ENCODE measurements at regions not wholly inside any gene's neighbourhood (a gene's known extent, or its start where the extent isn't known, plus 50 kb on each side); places are given as distances from the start of the nearest gene placed in this dataset.

DNA sequence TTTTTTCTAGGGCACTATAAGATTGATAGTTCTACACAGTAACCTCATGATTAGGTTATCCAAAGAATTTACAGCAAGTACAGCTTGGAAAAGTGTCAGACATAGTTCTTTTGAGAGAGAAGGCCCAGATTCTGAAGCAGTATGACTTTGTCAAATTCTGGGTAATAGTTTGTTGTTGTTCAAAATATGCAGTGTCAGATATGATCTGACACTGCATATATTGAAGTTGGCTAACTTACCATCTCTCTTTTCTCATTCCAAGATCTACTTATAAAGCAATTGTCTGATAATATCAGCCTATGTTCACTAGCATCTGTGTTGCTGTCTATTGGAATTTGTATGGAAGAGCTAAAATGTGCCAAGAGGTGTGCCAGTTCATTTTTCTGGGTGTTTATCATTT lies 160.1 kb downstream of the CTH start:
- Histone ChIP-seq H3K4me2 (ENCODE audit: control insufficient read depth, extremely low read depth, insufficient read depth, low read depth, low read length) (no peak overlapping the region), H3K4me3 (ENCODE audit: control insufficient read depth in 2 of 3, extremely low read depth in 1 of 3, insufficient read depth in 2 of 3, low read depth in 1 of 3, low read length in 3 of 3) (no peak overlapping the region), H3K27ac (ENCODE audit: control insufficient read depth, insufficient read depth, low read length) (no peak overlapping the region), H3K79me2 (ENCODE audit: control insufficient read depth, insufficient read depth, low read length) (no peaks in the 10 kb centered on the region), H3K9me1 (ENCODE audit: control insufficient read depth, extremely low read depth, insufficient read depth, low read length) (no peaks in the 10 kb centered on the region), H3K27me3 (ENCODE audit: control insufficient read depth, extremely low read depth, insufficient read depth, low read length) (no peaks in the 10 kb centered on the region), H3K9ac (ENCODE audit: control insufficient read depth, extremely low read depth, insufficient read depth, low read length) (no peak overlapping the region), H2AFZ (ENCODE audit: control insufficient read depth, low read length) (no peak overlapping the region), H3K9me3 (ENCODE audit: control insufficient read depth, low read depth, low read length) (no peaks in the 10 kb centered on the region), H3K36me3 (ENCODE audit: control insufficient read depth in 2 of 2, extremely low read depth in 1 of 2, insufficient read depth in 2 of 2, low read length in 2 of 2) (no peaks in the 10 kb centered on the region), H4K20me1 (ENCODE audit: control insufficient read depth, extremely low read depth, insufficient read depth, low read length) (no peaks in the 10 kb centered on the region), H3K4me1 (ENCODE audit: control insufficient read depth, extremely low read depth, insufficient read depth, low read length) (no peaks in the 10 kb centered on the region)
- TF ChIP-seq EZH2 (IDR thresholded peaks at IDR 0.05; ENCODE audit: low read length) = no peak
- TF ChIP-seq, protein P1, sequence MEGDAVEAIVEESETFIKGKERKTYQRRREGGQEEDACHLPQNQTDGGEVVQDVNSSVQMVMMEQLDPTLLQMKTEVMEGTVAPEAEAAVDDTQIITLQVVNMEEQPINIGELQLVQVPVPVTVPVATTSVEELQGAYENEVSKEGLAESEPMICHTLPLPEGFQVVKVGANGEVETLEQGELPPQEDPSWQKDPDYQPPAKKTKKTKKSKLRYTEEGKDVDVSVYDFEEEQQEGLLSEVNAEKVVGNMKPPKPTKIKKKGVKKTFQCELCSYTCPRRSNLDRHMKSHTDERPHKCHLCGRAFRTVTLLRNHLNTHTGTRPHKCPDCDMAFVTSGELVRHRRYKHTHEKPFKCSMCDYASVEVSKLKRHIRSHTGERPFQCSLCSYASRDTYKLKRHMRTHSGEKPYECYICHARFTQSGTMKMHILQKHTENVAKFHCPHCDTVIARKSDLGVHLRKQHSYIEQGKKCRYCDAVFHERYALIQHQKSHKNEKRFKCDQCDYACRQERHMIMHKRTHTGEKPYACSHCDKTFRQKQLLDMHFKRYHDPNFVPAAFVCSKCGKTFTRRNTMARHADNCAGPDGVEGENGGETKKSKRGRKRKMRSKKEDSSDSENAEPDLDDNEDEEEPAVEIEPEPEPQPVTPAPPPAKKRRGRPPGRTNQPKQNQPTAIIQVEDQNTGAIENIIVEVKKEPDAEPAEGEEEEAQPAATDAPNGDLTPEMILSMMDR (optimal IDR thresholded peaks at IDR 0.05 in 1 of 3, IDR thresholded peaks at IDR 0.05 in 1 of 3, conservative IDR thresholded peaks at IDR 0.05 in 1 of 3; ENCODE audit: extremely low read depth in 1 of 3, insufficient read depth in 2 of 3, low read length in 3 of 3) = no peak
- dilution Hi-C loops (cut with MboI; ENCODE audit: extremely low pct_ligation_motif_present, low sequenced_read_pairs) = no loop called here
- no peak for DNase-seq (ENCODE audit: low read depth, low spot score)
- no peak for FAIRE-seq

DNA sequence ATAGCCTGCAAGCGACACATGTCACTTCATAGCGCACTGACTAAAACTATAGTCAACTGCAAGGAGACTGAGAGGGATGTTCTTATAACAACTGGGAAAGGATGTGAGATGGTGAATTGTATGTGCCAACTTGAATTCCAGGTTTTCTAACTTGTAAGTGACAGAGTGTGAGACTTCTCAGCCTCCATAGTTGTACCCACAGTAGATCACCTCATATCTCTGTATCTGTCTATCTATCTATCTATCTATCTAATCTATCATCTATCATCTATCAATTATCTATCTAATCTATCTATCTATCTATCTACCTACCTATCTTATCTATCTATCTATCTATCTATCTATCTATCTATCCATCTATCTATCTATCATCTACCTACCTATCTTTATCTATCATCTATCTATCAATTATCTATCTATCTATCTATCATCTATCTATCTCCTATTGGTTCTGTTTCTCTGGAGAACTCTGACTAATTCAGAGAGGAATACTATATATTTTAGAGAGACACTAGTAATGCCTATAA lies 162.3 kb downstream of the CTH start:
- H3K27me3 ChIP-seq (ENCODE audit: control insufficient read depth, extremely low read depth, insufficient read depth, low read length) = no peaks in the 10 kb centered on the region
- no peaks in the 10 kb centered on the region for H3K9me1 ChIP-seq (ENCODE audit: control insufficient read depth, extremely low read depth, insufficient read depth, low read length)
- no peaks in the 10 kb centered on the region for H3K36me3 ChIP-seq (ENCODE audit: control insufficient read depth in 2 of 2, extremely low read depth in 1 of 2, insufficient read depth in 2 of 2, low read length in 2 of 2)
- no peak overlapping the region for H3K9ac ChIP-seq (ENCODE audit: control insufficient read depth, extremely low read depth, insufficient read depth, low read length)
- TF ChIP-seq, protein P1 (optimal IDR thresholded peaks at IDR 0.05 in 1 of 3, IDR thresholded peaks at IDR 0.05 in 1 of 3, conservative IDR thresholded peaks at IDR 0.05 in 1 of 3; ENCODE audit: extremely low read depth in 1 of 3, insufficient read depth in 2 of 3, low read length in 3 of 3) = no peak
- no peak for TF ChIP-seq EZH2 (IDR thresholded peaks at IDR 0.05; ENCODE audit: low read length)
- FAIRE-seq (no peak), DNase-seq (ENCODE audit: low read depth, low spot score) (no peak)
- H2AFZ ChIP-seq (ENCODE audit: control insufficient read depth, low read length) = no peak overlapping the region
- dilution Hi-C loops (cut with MboI; ENCODE audit: extremely low pct_ligation_motif_present, low sequenced_read_pairs) = no loop called here
- no peaks in the 10 kb centered on the region for H4K20me1 ChIP-seq (ENCODE audit: control insufficient read depth, extremely low read depth, insufficient read depth, low read length)
- H3K4me3 ChIP-seq (ENCODE audit: control insufficient read depth in 2 of 3, extremely low read depth in 1 of 3, insufficient read depth in 2 of 3, low read depth in 1 of 3, low read length in 3 of 3) = no peak overlapping the region
- H3K27ac ChIP-seq (ENCODE audit: control insufficient read depth, insufficient read depth, low read length) = no peak overlapping the region
- H3K79me2 ChIP-seq (ENCODE audit: control insufficient read depth, insufficient read depth, low read length) = no peaks in the 10 kb centered on the region
- no peaks in the 10 kb centered on the region for H3K4me1 ChIP-seq (ENCODE audit: control insufficient read depth, extremely low read depth, insufficient read depth, low read length)
- H3K4me2 ChIP-seq (ENCODE audit: control insufficient read depth, extremely low read depth, insufficient read depth, low read depth, low read length) = no peak overlapping the region
- H3K9me3 ChIP-seq (ENCODE audit: control insufficient read depth, low read depth, low read length) = no peaks in the 10 kb centered on the region
